Hematopoietic multipotent progenitor cell treated with erythropoietin and hydrocortisone succinate and interleukin-3 and kit ligand, for 4 days (in vitro differentiated cells): ENCODE measurements at regions not wholly inside any gene's neighbourhood (a gene's known extent, or its start where the extent isn't known, plus 50 kb on each side); places are given as distances from the start of the nearest gene placed in this dataset.

ENCODE experiments used
- DNase-seq: peaks from one replicate; pipeline ENCODE4 v3.0.0-alpha.2; 2015

DNA sequence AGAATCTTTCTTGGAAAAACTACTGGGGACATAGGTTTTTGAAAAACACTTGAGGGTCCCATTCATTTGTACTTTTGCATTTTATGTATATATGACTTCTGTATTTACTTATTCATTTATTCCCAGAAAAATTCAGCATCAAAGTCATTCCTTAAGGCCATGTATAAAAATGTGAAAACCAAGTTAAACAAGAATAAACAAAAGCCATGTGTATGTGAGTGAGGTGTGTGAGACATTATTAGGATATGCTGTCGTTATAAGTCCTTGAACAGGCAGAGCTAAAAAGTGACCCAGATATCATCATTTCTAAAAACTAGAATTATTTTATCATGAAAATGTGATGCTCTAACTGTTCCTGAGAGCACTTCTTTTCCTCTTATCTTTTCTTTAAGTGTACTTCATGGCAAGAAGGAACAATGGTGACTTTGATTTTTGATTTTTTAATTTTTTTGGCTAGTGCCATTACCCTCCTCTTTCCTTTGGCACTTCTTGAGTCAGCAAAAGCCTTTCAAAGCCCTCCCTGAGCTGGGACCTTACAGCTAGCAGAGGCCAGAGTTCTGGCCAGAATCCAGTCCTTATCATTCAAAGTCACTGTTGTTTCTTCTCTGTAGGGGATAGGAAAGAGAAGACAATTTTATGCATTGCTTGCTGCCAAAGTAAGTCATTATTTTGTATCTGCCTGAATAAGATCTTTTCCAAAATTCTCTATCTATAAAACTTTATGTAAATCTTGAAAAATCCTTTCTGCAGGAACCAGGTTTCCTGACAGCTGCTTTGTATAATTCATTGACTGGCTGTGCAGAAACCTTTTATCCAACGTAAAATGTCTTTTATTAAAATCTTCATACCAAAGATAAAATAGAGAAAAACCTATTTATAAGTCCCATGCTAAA, 419.7 kb upstream of the PRICKLE1 start:
- no peak for DNase-seq

DNA sequence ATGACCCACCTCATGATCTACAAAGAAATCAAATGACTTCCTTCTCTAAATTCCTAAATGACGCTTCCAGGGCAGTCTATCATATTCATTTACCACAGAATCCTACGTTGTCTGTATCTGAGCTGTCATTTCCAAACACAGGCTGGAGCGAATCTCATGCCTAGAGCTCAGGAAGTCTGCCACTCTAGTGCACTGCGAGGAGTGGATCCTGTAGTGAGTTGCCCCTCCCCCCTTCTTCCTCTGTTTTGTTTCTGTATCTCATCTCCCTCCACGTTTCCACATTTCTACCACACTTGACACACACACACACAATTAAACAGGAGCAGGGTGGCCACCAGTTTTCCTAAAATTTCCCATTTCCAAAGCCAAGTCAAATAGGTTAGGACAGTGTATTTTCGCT, 415.4 kb upstream of the PRICKLE1 start:
- DNase-seq: peak; percentile 5

DNA sequence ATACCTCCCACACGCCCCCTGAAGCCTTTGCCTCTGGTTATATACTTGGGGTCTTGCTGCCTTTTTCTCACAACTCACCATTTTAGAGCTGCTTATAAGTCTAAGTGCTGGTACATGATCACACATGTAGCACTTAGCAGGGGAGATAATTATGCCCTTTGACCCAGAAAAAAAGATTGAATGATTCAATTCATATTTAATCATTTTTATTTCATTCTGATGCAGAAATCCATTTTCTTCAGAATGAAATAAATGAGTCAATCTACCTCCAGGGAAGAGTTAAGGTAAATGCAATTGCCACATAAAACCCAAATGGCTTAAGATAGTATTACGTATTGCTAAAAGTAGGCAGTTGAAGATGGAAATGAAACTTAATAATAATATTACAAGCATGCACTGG, 414.6 kb upstream of the PRICKLE1 start:
- DNase-seq: no peak

DNA sequence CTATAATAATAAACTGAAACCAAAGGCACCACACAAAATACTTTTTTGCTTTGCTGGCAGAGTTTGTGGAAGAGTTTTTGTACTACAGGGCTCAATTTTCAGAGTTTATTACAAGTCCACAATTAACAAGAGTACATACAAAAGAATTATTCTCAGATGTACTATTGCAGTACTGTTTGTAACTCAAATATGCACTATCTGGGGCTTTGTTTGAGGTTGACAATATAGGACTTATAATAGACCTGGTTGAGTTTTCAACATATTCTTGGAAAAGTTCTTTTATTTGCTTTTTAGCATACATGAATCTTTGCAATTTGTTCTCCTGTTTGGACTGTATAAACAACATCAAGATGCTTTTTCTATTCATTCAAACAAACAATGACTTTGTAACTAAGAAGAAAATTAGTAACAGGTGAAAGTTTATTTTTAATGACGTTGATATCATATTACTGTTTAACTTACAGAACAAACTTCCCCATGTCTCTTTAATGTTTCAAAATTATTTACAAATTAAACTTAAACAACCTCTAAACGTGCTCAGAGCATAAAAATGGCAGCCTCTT, 407.4 kb upstream of the PRICKLE1 start:
- no peak for DNase-seq

DNA sequence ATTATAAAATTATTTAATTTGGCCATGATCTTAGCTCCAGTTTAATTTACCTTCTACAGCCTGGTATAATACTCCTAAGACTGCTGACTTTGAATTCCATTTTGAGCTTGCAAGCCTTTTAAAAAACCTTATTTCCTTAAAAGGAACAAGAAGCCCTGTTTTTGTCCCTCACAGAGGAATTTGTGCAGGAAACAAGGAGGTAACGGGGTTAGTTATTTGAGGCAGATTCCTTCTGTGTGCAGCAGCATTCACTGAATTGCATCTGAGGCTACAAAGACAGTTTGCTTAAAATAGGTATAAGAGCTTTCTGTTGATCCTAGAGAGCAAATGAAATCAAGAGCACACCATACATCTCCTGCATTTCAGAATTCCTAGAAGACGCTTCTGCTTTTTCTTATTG, 403.3 kb upstream of the PRICKLE1 start:
- DNase-seq: no peak

DNA sequence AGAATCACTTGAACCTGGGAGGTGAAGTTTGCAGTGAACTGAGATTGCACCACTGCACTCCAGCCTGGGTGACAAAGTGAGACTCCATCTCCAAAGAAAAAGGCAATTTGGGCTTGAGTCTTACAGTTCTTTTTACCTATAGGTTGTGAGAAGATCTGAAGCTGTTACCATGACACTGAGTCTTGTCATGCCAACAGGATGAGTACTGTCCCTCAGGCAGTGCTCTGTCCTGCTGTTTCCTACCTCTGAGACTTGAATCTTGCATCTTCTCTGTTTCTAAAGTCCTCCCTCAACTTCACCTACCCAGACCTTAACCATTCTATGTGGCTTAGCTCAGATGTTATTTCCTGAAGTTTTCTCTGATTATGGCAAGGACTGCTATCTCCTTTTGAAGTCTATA, 400.8 kb upstream of the PRICKLE1 start:
- DNase-seq: no peak

DNA sequence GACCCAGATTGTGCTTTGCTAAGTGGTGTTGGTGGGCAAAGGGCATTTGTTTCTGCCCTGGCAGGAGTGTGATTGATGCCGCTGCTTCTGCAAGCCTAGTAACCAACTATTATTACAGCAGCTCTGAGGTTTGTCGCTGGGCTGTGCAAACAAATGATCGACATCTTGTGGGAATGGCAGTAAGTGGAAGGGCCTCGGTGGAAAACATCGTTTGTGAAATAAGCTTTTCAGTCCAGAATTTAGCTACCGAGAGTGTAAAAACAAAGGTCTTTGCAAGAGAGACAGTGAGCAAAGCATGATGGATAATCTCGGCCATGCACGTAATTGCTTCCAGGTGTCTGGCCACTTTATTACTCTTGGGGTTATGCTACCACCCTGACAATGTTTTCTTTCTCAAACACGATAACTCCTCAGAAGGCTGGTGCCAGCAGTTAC, 397.7 kb upstream of the PRICKLE1 start:
- no peak for DNase-seq

DNA sequence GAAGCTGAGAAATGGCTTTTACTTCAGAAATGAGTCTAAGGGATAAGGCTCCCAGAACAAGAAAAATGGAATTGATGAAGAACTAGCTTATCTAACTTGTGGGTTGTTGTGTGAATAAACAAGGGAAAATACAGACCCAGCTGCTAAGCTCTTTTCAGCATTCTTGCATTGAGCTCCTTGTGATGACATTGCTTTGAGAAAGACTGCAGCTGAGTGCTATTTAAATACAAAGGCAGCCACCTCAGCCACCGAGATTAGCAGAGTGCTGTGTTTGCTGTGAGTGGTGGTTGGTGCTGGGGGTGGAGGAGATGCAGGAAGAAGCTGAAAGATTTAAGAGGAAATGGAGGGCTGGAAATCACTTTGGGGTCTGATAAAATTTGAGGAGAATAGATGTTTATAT, 396.0 kb upstream of the PRICKLE1 start:
- no peak for DNase-seq

DNA sequence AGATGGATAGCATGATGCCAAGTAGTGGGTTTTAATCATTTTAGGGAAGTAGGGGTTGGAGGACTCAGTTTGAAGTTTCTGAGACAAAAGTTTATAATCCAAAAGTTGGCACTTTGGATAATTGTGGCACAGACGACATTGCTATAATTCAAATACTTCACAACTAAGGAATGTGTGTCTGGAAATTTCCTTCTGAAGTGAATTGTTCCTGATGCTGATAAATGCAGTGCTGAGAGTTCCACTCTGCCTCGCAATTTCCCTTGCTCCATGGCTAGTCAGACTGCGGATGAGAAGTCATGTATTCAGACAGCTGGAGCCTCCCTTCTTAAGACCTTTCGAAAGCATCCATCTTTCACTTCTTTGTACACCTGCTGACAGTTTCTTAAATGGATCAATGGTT, 393.3 kb upstream of the PRICKLE1 start:
- no peak for DNase-seq

DNA sequence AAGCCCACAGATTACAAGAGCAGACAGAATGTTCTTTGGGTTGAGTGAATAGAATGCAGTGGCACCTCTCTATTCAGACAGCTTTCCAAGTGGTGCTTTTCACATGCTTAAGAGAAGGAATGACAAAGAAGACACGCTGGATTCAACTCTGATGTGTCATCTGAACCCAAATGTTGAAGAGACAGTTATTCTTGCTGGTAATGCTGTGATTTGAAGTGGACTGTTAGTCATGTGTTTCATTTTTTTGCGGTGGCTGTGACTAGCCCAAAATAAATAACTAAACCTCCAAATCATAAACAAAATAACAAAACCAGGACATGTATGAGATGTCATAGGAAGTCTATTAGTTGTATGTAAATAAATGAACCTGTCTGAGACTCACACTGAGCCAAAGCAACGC, 391.8 kb upstream of the PRICKLE1 start:
- no peak for DNase-seq

DNA sequence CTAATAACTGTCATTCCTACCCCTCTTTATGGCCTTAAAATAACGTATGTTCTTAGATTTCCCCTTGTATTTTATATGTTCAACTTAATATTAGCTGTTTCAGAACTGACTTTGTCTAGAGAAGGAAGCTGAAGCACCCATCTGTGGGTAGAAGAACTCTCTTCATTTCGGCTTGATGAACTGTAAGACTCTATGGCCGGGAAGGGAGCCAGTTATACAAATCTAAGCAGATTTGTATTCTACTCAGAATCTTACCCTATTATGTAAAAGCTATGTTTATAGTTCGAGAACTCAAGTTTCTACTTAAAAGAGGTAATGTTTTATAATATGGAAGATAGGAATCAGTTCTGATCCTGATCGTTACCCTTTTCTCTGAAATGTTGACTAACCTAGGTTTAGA, 390.9 kb upstream of the PRICKLE1 start:
- DNase-seq: no peak

DNA sequence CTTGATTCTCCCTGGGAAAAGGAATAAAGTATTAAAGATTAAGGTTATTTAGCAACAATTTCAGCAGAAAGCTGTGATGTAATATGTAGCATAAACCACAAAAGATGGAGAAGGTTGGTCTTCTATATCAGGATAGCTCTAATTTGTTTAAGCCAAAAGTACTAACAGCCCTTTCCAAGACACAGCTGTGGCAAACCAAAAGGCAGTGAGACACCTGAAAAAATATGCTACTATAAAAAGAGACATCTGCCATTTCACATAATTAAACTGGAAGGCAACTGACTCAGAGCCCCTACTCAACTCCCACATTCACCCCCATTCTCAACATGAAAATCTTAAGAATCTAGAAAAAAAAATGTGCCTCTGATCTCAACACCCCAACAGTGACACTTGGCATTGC, 390.2 kb upstream of the PRICKLE1 start:
- no peak for DNase-seq

DNA sequence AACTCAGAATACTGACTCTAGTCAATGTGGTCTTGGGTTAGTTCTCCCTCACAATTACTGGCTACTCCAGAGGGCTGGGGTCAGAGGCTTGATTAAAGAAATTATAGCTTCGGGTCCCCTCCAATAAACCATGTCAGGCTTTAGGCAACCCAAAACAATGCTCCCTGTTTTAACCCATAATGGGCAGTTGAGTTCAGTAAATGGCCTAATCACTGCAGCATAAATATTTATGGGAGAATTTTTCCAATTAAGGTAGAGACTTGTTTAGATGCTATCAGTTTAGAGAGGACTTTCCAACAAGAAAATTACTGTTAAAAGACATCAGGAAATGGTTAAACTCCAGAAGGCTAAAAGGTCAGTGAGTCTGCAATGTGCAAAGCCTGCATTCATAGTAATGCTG, 389.2 kb upstream of the PRICKLE1 start:
- no peak for DNase-seq

DNA sequence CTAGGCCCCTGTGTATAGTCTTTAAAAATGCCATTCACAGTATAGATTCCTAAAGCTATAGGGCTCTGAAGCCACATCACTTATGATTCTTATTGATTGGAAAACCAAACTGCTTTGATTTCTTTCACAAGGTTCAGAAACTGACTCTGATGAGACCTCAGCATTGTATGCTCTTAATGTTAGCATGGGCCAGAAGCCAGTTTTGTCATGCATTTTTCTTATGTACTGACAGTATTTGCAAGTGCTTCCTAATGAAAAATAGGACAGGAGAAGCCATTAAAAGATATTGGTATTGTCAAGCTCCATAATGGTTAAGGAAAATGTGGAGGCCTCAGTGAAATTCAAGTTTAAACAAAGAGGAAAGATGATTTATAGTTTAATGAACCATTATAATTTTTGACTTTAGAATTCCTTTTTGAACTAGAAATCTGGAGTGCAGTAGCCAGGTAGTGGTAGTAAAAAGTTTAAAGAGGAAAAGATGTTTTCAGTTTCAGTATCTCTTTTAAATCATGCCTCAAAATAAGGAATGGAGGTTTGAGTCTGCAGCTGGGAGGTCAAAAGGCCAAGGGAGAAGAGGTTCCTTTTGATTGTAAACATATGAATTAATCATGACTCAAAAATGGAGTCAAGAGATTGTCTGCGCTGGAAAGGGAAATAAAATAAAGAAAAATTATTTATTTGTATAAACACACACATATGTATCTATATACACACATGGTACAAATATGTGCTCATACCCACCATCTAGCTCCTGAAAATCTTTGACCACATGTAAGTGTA, 388.1 kb upstream of the PRICKLE1 start:
- no peak for DNase-seq

DNA sequence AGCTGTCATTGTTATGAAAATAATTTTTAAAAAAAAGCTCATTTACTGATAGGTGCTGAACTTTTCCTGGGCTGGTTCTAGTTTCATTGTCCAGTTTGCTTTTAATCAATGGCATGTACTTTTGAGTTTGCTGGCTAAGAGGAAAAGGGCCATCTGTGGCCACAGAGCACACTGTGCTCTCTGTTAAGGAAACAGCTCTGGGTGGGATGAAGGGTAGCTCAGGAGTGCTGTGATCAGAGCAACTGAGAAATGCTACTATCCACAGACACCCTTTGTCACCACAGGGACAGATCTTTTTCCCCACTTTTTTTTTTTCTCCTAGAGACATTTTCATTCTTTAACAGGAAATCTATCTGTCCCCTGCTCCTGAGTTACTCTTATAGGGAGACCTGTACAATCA, 387.1 kb upstream of the PRICKLE1 start:
- DNase-seq: no peak

DNA sequence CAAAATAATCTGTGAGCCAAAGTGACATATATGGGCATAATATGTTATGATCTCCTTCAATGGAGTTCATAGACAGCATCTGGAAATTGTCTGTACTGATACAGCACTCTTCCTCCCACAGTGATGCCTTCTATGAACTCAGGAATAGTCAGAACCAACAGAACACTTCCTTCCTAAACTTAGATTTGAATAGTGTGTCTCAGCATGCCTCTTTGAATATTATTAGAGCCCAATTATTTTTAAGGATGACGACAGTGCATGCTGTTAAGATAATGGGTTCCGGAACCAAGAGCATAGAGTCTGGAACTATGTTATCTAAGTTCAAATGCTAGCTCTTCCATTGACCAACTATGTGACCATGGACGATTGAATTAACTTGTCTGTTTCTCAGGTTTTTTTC, 386.6 kb upstream of the PRICKLE1 start:
- DNase-seq: no peak

DNA sequence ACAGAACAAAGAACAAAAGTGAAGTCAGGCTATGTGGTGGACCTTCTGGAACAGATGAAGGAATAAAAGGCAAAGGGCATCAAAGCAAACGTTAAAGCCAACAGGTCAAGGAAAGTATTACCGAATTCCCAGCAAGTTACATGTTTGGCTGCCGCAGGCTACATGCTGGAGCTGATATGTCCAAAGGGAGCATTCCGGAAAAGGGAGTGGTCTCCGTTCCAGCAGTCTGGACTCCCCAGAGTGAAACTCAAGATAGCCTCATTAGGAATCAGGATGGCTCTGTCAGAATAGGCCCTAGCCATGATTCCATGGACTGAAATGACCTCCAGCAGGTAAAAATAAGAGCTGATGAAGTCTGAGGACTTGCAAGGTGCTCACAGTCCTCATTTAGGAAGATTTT, 379.8 kb upstream of the PRICKLE1 start:
- DNase-seq: no peak

DNA sequence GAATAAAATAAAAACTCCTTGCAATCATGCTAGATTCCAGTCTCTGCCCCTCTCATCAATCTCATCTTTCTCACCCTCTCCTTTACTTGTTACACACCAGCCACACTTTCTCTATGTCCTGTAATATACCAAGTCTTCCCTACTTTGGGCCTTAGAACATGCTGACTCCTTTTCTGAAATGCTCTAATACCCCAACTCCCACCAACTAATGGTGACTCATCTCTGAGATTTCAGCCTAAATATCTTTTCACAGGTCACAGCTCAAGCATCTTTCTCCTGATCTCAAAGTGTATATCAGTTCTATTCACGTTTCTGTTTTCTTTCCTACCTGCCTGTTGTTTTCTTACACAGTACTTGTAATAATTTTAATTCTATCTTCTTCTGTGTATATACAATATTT, 378.9 kb upstream of the PRICKLE1 start:
- DNase-seq: no peak

DNA sequence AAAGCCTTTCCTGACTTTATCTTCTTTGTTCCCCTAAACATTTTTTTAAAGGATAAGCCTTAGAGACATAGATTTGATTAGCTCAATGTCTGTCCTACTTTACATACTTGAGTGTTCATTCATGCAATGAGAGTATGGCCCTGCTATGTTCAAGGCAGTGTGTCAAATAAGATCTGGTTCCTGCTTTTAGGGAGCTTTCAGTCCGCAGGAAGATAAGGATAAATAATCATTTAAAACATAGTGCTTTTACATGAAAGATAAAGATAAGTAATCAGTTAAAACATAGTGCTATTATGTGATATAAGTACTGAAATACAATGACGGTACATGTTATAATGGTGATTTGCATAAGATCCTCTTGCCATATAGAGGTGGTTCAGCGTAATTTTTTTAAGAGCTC, 378.3 kb upstream of the PRICKLE1 start:
- DNase-seq: no peak

DNA sequence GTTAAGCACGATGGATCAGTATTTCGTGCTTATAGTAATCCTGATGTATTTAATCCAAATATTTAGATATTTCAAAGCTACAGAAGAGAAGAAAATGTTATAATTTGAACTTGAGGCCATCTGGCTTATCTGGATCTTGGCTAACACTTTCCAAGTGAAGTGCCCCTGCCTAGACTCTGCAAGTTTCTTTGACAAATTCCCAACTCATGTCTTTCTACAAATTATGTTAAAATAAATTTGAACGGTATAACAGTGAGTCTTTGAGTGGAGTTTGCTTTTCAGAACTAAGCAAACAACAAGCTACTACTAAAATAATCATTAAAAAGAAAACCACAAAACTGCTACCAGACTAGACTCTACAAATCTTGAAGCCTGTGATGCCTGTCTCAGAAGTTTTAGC, 374.4 kb upstream of the PRICKLE1 start:
- DNase-seq: no peak

DNA sequence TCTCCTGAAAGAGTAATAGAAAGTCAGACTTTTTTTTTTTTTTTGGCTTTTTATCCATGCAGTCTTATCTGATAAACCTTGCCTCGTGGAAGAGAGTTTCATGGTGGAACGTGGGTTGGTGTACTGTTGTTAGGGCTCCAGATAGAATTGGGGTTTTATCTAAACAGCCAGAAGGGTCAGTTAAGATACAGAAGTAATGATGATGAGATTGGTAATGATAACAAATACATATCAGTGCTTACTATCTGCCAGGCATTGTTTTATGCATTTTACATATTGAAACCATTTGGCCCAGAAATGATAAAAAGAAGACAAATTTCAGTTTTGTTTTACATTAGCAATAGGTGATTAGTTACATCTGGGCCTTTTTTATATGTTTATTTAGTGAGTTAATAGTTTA, 372.8 kb upstream of the PRICKLE1 start:
- peak; percentile 1 for DNase-seq

DNA sequence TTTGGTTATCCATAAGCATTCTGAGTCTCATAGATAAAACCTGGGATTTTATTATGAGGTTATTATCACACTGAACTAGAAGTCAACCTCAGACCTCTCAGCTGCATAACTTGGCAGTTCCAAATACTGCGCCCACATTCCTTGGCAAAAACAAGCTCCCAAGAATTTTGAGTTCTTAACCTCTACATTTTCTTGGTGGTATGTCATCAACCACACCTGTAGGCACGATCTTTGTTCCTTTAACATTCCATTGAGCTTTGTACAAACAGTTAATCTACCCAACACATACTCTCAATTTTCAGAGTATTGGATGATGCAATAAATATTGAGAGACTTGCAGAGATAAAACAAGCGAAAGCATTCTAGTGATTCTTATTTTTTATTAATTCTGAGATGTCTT, 371.8 kb upstream of the PRICKLE1 start:
- DNase-seq: no peak

DNA sequence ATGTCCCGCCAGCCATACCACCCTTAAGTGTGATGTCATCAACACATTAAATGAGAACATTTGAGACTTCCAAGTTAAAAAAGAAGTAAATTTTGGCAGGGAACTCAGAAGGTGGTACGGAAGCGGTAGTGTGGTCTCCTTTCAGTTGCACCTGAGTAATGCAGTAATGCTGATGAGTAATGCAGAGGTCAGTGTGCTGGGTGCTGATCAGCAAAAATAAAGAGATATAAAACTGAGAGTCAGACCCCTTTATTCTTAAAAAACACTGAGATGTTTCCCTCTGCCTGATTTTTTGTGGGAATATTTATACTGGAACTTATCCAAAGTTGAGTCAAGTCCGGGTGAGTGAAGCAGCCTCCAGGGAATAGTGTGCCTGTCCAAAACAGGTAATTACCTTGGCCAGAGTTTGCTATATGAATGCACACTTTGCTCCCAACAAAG, 370.6 kb upstream of the PRICKLE1 start:
- no peak for DNase-seq

DNA sequence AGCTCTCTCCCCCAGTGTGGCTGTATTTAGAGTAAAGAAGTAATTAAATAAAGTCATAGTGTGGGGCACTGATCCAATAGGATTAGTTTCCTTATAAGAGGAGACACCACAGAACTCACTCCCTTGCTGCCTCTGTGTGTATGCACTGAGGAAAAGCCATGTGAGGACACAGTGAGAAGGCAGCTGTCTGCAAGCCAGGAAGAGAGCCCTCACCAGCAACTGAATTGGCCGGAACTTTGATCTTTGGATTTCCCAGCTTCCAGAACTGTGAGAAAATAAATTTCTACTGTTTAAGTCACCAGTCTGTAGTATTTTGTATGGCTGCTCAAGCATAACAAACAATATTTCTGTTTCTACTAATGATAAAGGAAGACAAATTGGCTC, 368.7 kb upstream of the PRICKLE1 start:
- no peak for DNase-seq
